GM12878 (cell line): ENCODE measurements at regions not wholly inside any gene's neighbourhood (a gene's known extent, or its start where the extent isn't known, plus 50 kb on each side); places are given as distances from the start of the nearest gene placed in this dataset.

Experiments
- ATAC-seq: fragments of 200-7000 bp; cut with Tn5 transposase; 3 replicates; pipeline ENCODE4 v1.9.1; 2020; ENCODE audit warnings: mild to moderate bottlenecking, moderate library complexity
- BruUV-seq: library from RNA; stranded (reverse); fragments of 400-500 nt; replicated peaks from 2 replicates; lab custom pipeline; 2021; lab: Mats Ljungman, UMichigan
- CTCF ChIA-PET: fragments of 300-600 bp; sonication (Branson Sonifier 250); formaldehyde crosslinking; extraction: SDS; loops from one replicate; lab custom pipeline; 2021; ENCODE audit warnings: inconsistent platforms; lab: Yijun Ruan, JAX
- POLR2A ChIA-PET: fragments of 350-600 bp; formaldehyde crosslinking; extraction: SDS; loops from one replicate; lab custom pipeline; 2021; ENCODE audit warnings: inconsistent platforms; lab: Charles Lee
- RAD21 ChIA-PET: fragments of 300-600 bp; sonication (Branson Sonifier 250); formaldehyde crosslinking; loops from one replicate; lab custom pipeline; 2023; ENCODE audit warnings: antibody characterized with exemption; ENCODE audit not compliant: unreplicated experiment; lab: Charles Lee
- SMC1A ChIA-PET: fragments of 300-600 bp; sonication (Branson Sonifier 250); formaldehyde crosslinking; loops from one replicate; lab custom pipeline; 2023; ENCODE audit not compliant: unreplicated experiment, uncharacterized antibody; lab: Charles Lee
- DNase-seq: peaks from one replicate; pipeline ENCODE4 v3.0.0-alpha.2; 2011; ENCODE audit warnings: low read depth, low spot score
- FAIRE-seq: peaks from 3 replicates; lab custom pipeline; 2011; peaks lifted over from hg19 to GRCh38; lab: Jason Lieb, UNC
- H2AFZ ChIP-seq: 2 replicates; pipeline ENCODE4 v1.6.0; 2011; ENCODE audit warnings: low read depth, low read length, control low read depth; ENCODE audit not compliant: control insufficient read depth
- H3K27ac ChIP-seq: 2 replicates; pipeline ENCODE4 v1.5.1; 2011; ENCODE audit warnings: control low read depth; ENCODE audit not compliant: control insufficient read depth, insufficient read depth
- H3K27me3 ChIP-seq, 2 experiments: replicated peaks in 1 of 2; 2 replicates each; pipeline versions ENCODE4 v1.6.0 to v1.6.1; 2011; ENCODE audit warnings: low read length in 1 of 2; ENCODE audit not compliant: control insufficient read depth in 2 of 2, insufficient read depth in 2 of 2
- H3K36me3 ChIP-seq, 2 experiments: 2 replicates each; pipeline ENCODE4 v1.5.1; 2011; ENCODE audit warnings: low read length in 1 of 2; ENCODE audit not compliant: control insufficient read depth in 2 of 2, insufficient read depth in 2 of 2
- H3K4me1 ChIP-seq: 2 replicates; pipeline ENCODE4 v1.6.1; 2011; ENCODE audit warnings: mild to moderate bottlenecking, low read length, moderate library complexity, mixed read lengths; ENCODE audit not compliant: control insufficient read depth, insufficient read depth
- H3K4me2 ChIP-seq: 2 replicates; pipeline ENCODE4 v1.6.0; 2011; ENCODE audit warnings: control low read depth; ENCODE audit not compliant: control insufficient read depth, insufficient read depth
- H3K4me3 ChIP-seq: fragments of 200-600 bp; sonication (generic); 2 replicates; pipeline ENCODE4 v1.5.1; 2016
- H3K79me2 ChIP-seq: 2 replicates; pipeline ENCODE4 v1.6.0; 2011; ENCODE audit warnings: low read length; ENCODE audit not compliant: control insufficient read depth, insufficient read depth
- H3K9ac ChIP-seq: 2 replicates; pipeline ENCODE4 v1.8.0; 2011; ENCODE audit warnings: low read length, control low read depth, mixed read lengths; ENCODE audit not compliant: control insufficient read depth, insufficient read depth
- H3K9me3 ChIP-seq: replicated peaks from 3 replicates; pipeline ENCODE4 v1.5.1; 2011; ENCODE audit warnings: mild to moderate bottlenecking, low read length; ENCODE audit not compliant: control insufficient read depth, insufficient read depth
- H4K20me1 ChIP-seq: 2 replicates; pipeline ENCODE4 v1.6.0; 2011; ENCODE audit not compliant: control insufficient read depth, insufficient read depth
- BHLHE40 ChIP-seq, 2 experiments: fragments of 450-650 bp in 1 of 2; IDR thresholded peaks; 2 replicates each; pipeline ENCODE4 v1.6.1; 2011 to 2017; ENCODE audit warnings: low read depth in 2 of 2, borderline replicate concordance in 1 of 2, improper control_type of control experiment in 1 of 2, low read length in 1 of 2, mild to moderate bottlenecking in 1 of 2
- CREB1 ChIP-seq: IDR thresholded peaks from 2 replicates; pipeline ENCODE4 v1.6.1; 2012; ENCODE audit warnings: low read depth, mild to moderate bottlenecking, inconsistent platforms
- E2F8 ChIP-seq: fragments of 450-650 bp; IDR thresholded peaks from 2 replicates; pipeline ENCODE4 v1.6.1; 2018; ENCODE audit warnings: mild to moderate bottlenecking, low read depth, moderate library complexity; ENCODE audit not compliant: partially characterized antibody
- GATAD2B ChIP-seq: fragments of 450-650 bp; conservative IDR thresholded peaks from 2 replicates; pipeline ENCODE4 v1.6.1; 2017; ENCODE audit warnings: low read depth, mild to moderate bottlenecking, moderate library complexity
- IKZF1 ChIP-seq: fragments of 450-650 bp; conservative IDR thresholded peaks from 2 replicates; pipeline ENCODE4 v1.6.1; 2017; ENCODE audit warnings: antibody characterized with exemption, mild to moderate bottlenecking
- IRF4 ChIP-seq: IDR thresholded peaks from 2 replicates; pipeline ENCODE4 v1.6.1; 2011; ENCODE audit warnings: low read depth, low read length
- JUNB ChIP-seq: IDR thresholded peaks from 2 replicates; pipeline ENCODE4 v1.6.1; 2016; ENCODE audit warnings: antibody characterized with exemption, mild to moderate bottlenecking
- MEF2A ChIP-seq: IDR thresholded peaks from 2 replicates; pipeline ENCODE4 v1.6.1; 2011; ENCODE audit warnings: low read depth, mild to moderate bottlenecking, low read length, moderate library complexity; ENCODE audit not compliant: insufficient read depth
- NFIC ChIP-seq: IDR thresholded peaks from 2 replicates; pipeline ENCODE4 v1.6.1; 2012; ENCODE audit warnings: low read depth, mild to moderate bottlenecking, inconsistent platforms, low read length, moderate library complexity
- SMAD1 ChIP-seq: fragments of 450-650 bp; IDR thresholded peaks from 2 replicates; pipeline ENCODE4 v1.6.1; 2018; ENCODE audit warnings: mild to moderate bottlenecking, low read depth; ENCODE audit not compliant: partially characterized antibody
- SPI1 ChIP-seq: IDR thresholded peaks from 2 replicates; pipeline ENCODE4 v1.6.1; 2011; ENCODE audit warnings: low read depth, mild to moderate bottlenecking, low read length, moderate library complexity, borderline replicate concordance; ENCODE audit not compliant: insufficient read depth
- SREBF1 ChIP-seq: IDR thresholded peaks from 2 replicates; pipeline ENCODE4 v1.6.1; 2012; ENCODE audit warnings: mild to moderate bottlenecking, low read length
- SUPT20H ChIP-seq: IDR thresholded peaks from 2 replicates; pipeline ENCODE4 v1.6.1; 2011; ENCODE audit warnings: low read depth, mild to moderate bottlenecking, low read length, moderate library complexity, borderline replicate concordance; ENCODE audit not compliant: control insufficient read depth
- TCF12 ChIP-seq: IDR thresholded peaks from 2 replicates; pipeline ENCODE4 v1.6.1; 2011; ENCODE audit warnings: low read depth, mild to moderate bottlenecking, low read length
- WGBS: methylation state at CpG from one replicate; pipeline ENCODE4 v1.1.6; 2016; ENCODE audit warnings: low lambda C conversion rate; ENCODE audit not compliant: insufficient replicate concordance, insufficient coverage; ENCODE audit errors: missing lambda C conversion rate; 5-methylcytosine and 5-hydroxymethylcytosine counted together
- in situ Hi-C: fragments of 300-500 bp; cut with MboI; formaldehyde crosslinking; loops from 9 replicates; pipeline ENCODE4 v1.14.3; 2018; ENCODE audit warnings: mixed read lengths
- intact Hi-C: fragments of 100-400 bp; cut with micrococcal nuclease; formaldehyde crosslinking; loops from one replicate; pipeline ENCODE4 v1.14.2; 2022; ENCODE audit not compliant: unreplicated experiment
- TF ChIP-seq, protein P1 (sequence below): fragments of 450-650 bp; IDR thresholded peaks from 2 replicates; pipeline ENCODE4 v1.6.1; 2017; ENCODE audit warnings: antibody characterized with exemption, mild to moderate bottlenecking, moderate library complexity
- TF ChIP-seq, protein P2 (sequence below): fragments of 450-650 bp; IDR thresholded peaks from 2 replicates; pipeline ENCODE4 v1.6.1; 2017; ENCODE audit warnings: mild to moderate bottlenecking

GRCh38 chr10:78763651-78764395 lies 304.9 kb upstream of the ZMIZ1 start:
- no peak overlapping the region for H3K27ac ChIP-seq
- ChIA-PET CTCF (no interaction called here), POLR2A (no interaction called here), SMC1A (no interaction called here), RAD21 (no interaction called here)
- DNase-seq (no peak), FAIRE-seq (no peak), ATAC-seq (peak; percentile 61)
- H2AFZ ChIP-seq = no peak overlapping the region
- H3K9ac ChIP-seq = no peak overlapping the region
- no peaks in the 10 kb centered on the region for H3K36me3 ChIP-seq
- BruUV-seq = no TSS peak
- H3K79me2 ChIP-seq = no peaks in the 10 kb centered on the region
- no peak overlapping the region; the same call in 1 of the 2 replicates for H3K4me2 ChIP-seq
- in situ Hi-C loops (no loop called here), intact Hi-C loops (no loop called here)
- no peaks in the 10 kb centered on the region for H4K20me1 ChIP-seq
- WGBS = 5% methylated on average over 10 of the region's 10 CpGs
- H3K4me1 ChIP-seq = peaks cover 10% of the 10 kb centered on the region
- H3K4me3 ChIP-seq = no peak overlapping the region
- H3K9me3 ChIP-seq = no peaks in the 10 kb centered on the region
- no peaks in the 10 kb centered on the region; a peak in 2 of 4 replicates for H3K27me3 ChIP-seq
- TF ChIP-seq JUNB (peak; percentile 53; the same call in 1 of the 2 replicates), SPI1 (no peak), GATAD2B (no peak), SUPT20H (no peak), SREBF1 (no peak), MEF2A (peak; percentile 78), SMAD1 (no peak), E2F8 (no peak), IRF4 (0 out of 2 replicates have a peak, but pooled peaks have one; percentile 16), CREB1 (peak; percentile 66), NFIC (no peak), TCF12 (no peak), BHLHE40 (IDR thresholded peaks at IDR 0.05; ENCODE audit: borderline replicate concordance in 1 of 2, low read depth in 2 of 2, low read length in 1 of 2) (peak in 1 of 2 experiments; percentile 16; a peak in 1 of 4 replicates), IKZF1 (peak; percentile 36; the same call in 1 of the 2 replicates)
- TF ChIP-seq, protein P1, sequence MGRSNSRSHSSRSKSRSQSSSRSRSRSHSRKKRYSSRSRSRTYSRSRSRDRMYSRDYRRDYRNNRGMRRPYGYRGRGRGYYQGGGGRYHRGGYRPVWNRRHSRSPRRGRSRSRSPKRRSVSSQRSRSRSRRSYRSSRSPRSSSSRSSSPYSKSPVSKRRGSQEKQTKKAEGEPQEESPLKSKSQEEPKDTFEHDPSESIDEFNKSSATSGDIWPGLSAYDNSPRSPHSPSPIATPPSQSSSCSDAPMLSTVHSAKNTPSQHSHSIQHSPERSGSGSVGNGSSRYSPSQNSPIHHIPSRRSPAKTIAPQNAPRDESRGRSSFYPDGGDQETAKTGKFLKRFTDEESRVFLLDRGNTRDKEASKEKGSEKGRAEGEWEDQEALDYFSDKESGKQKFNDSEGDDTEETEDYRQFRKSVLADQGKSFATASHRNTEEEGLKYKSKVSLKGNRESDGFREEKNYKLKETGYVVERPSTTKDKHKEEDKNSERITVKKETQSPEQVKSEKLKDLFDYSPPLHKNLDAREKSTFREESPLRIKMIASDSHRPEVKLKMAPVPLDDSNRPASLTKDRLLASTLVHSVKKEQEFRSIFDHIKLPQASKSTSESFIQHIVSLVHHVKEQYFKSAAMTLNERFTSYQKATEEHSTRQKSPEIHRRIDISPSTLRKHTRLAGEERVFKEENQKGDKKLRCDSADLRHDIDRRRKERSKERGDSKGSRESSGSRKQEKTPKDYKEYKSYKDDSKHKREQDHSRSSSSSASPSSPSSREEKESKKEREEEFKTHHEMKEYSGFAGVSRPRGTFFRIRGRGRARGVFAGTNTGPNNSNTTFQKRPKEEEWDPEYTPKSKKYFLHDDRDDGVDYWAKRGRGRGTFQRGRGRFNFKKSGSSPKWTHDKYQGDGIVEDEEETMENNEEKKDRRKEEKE = no peak
- TF ChIP-seq, protein P2, sequence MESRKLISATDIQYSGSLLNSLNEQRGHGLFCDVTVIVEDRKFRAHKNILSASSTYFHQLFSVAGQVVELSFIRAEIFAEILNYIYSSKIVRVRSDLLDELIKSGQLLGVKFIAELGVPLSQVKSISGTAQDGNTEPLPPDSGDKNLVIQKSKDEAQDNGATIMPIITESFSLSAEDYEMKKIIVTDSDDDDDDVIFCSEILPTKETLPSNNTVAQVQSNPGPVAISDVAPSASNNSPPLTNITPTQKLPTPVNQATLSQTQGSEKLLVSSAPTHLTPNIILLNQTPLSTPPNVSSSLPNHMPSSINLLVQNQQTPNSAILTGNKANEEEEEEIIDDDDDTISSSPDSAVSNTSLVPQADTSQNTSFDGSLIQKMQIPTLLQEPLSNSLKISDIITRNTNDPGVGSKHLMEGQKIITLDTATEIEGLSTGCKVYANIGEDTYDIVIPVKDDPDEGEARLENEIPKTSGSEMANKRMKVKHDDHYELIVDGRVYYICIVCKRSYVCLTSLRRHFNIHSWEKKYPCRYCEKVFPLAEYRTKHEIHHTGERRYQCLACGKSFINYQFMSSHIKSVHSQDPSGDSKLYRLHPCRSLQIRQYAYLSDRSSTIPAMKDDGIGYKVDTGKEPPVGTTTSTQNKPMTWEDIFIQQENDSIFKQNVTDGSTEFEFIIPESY = no peak
